IMR-90 (cell line): ENCODE measurements at regions not wholly inside any gene's neighbourhood (a gene's known extent, or its start where the extent isn't known, plus 50 kb on each side); places are given as distances from the start of the nearest gene placed in this dataset.
"Not testable (repeated sequence)": the region's sequence is repeated elsewhere in the genome, so short reads cannot be mapped to it uniquely, and the experiment has no call there.

Experiments
- ATAC-seq: fragments of 200-7000 bp; cut with Tn5 transposase; 2 replicates; pipeline ENCODE4 v1.9.1; 2020; ENCODE audit warnings: low read depth, mild to moderate bottlenecking, moderate library complexity
- BruUV-seq: library from RNA; stranded (reverse); fragments of 400-500 nt; replicated peaks from 2 replicates; lab custom pipeline; 2021; lab: Mats Ljungman, UMichigan
- CTCF ChIA-PET: fragments of 300-600 bp; formaldehyde crosslinking; extraction: SDS; loops from one replicate; lab custom pipeline; 2021; ENCODE audit warnings: antibody characterized with exemption; lab: Yijun Ruan, JAX
- POLR2A ChIA-PET: fragments of 300-600 bp; sonication (Branson Sonifier 250); formaldehyde crosslinking; loops from one replicate; lab custom pipeline; 2022; ENCODE audit warnings: antibody characterized with exemption; ENCODE audit not compliant: unreplicated experiment; lab: Charles Lee
- DNase-seq: peaks from one replicate; pipeline ENCODE4 v3.0.0; 2013
- H2AFZ ChIP-seq: replicated peaks from 2 replicates; pipeline ENCODE3; 2013; ENCODE audit warnings: low read length, mild to moderate bottlenecking; ENCODE audit not compliant: poor library complexity
- H2AK5ac ChIP-seq: 2 replicates; pipeline ENCODE4 v1.6.1; 2013; ENCODE audit warnings: low read depth, low read length, inconsistent platforms
- H2AK9ac ChIP-seq: replicated peaks from 2 replicates; pipeline ENCODE3; 2013; ENCODE audit warnings: mild to moderate bottlenecking, low read depth, low read length, moderate library complexity; ENCODE audit not compliant: poor library complexity
- H2BK120ac ChIP-seq: 2 replicates; pipeline ENCODE4 v1.6.1; 2013; ENCODE audit warnings: low read depth, low read length, inconsistent platforms
- H2BK15ac ChIP-seq: 3 replicates; pipeline ENCODE4 v1.6.1; 2013; ENCODE audit warnings: low read depth, low read length, inconsistent platforms
- H2BK20ac ChIP-seq: 2 replicates; pipeline ENCODE4 v1.6.1; 2013; ENCODE audit warnings: low read depth, mild to moderate bottlenecking, inconsistent platforms, low read length, moderate library complexity
- H2BK5ac ChIP-seq: 2 replicates; pipeline ENCODE4 v1.6.1; 2013; ENCODE audit warnings: mild to moderate bottlenecking, low read depth, low read length, inconsistent platforms; ENCODE audit not compliant: poor library complexity, severe bottlenecking
- H3K14ac ChIP-seq: replicated peaks from 2 replicates; pipeline ENCODE4 v1.6.1; 2013; ENCODE audit warnings: low read depth, low read length, inconsistent platforms
- H3K18ac ChIP-seq: 2 replicates; pipeline ENCODE4 v1.6.1; 2013; ENCODE audit warnings: low read depth, low read length, control low read depth
- H3K23ac ChIP-seq: 2 replicates; pipeline ENCODE4 v1.6.1; 2013; ENCODE audit warnings: low read depth, low read length, inconsistent platforms
- H3K27ac ChIP-seq: 2 replicates; pipeline ENCODE4 v1.5.1; 2013; ENCODE audit warnings: mild to moderate bottlenecking, control low read depth, low read length; ENCODE audit not compliant: insufficient read depth
- H3K27me3 ChIP-seq: 2 replicates; pipeline ENCODE4 v1.6.1; 2013; ENCODE audit warnings: low read length; ENCODE audit not compliant: control insufficient read depth, insufficient read depth
- H3K36me3 ChIP-seq: 2 replicates; pipeline ENCODE4 v1.6.1; 2013; ENCODE audit warnings: low read length, mixed read lengths; ENCODE audit not compliant: control insufficient read depth, insufficient read depth
- H3K4ac ChIP-seq: 2 replicates; pipeline ENCODE4 v1.6.1; 2013; ENCODE audit warnings: low read depth, low read length, inconsistent platforms
- H3K4me1 ChIP-seq: 2 replicates; pipeline ENCODE4 v1.6.1; 2013; ENCODE audit warnings: low read length, mixed read lengths; ENCODE audit not compliant: control insufficient read depth, insufficient read depth
- H3K4me2 ChIP-seq: 2 replicates; pipeline ENCODE4 v1.6.1; 2013; ENCODE audit warnings: low read depth, mild to moderate bottlenecking, control low read depth, low read length, moderate library complexity
- H3K4me3 ChIP-seq: 2 replicates; pipeline ENCODE4 v1.5.1; 2013; ENCODE audit warnings: low read depth, mild to moderate bottlenecking, control low read depth, low read length, moderate library complexity; ENCODE audit not compliant: insufficient read depth
- H3K56ac ChIP-seq: 2 replicates; pipeline ENCODE4 v1.6.1; 2013; ENCODE audit warnings: low read length, inconsistent platforms; ENCODE audit not compliant: insufficient read depth; ENCODE audit errors: extremely low read depth
- H3K79me1 ChIP-seq, 2 experiments: 2 replicates each; pipeline ENCODE4 v1.6.1; 2013; ENCODE audit warnings: low read length in 2 of 2, inconsistent platforms in 1 of 2, low read depth in 1 of 2
- H3K9ac ChIP-seq: 2 replicates; pipeline ENCODE4 v1.6.1; 2013; ENCODE audit warnings: low read depth, low read length, control low read depth
- H3K9me1 ChIP-seq: 2 replicates; pipeline ENCODE4 v1.6.1; 2013; ENCODE audit warnings: low read length, inconsistent platforms; ENCODE audit not compliant: insufficient read depth
- H3K9me3 ChIP-seq: 2 replicates; pipeline ENCODE4 v1.6.1; 2013; ENCODE audit warnings: low read length; ENCODE audit not compliant: control insufficient read depth, insufficient read depth
- H4K20me1 ChIP-seq: 2 replicates; pipeline ENCODE4 v1.6.1; 2013; ENCODE audit warnings: low read length, inconsistent platforms; ENCODE audit not compliant: insufficient read depth
- H4K5ac ChIP-seq: 2 replicates; pipeline ENCODE4 v1.6.1; 2013; ENCODE audit warnings: mild to moderate bottlenecking, low read depth, low read length, control low read depth
- H4K8ac ChIP-seq, 2 experiments: 2 replicates each; pipeline ENCODE4 v1.6.1; 2013; ENCODE audit warnings: low read depth in 2 of 2, low read length in 2 of 2, control low read depth in 1 of 2, inconsistent platforms in 1 of 2
- H4K91ac ChIP-seq: 2 replicates; pipeline ENCODE4 v1.6.1; 2013; ENCODE audit warnings: low read depth, low read length, inconsistent platforms; ENCODE audit not compliant: insufficient read depth
- WGBS, 2 experiments: methylation state at CpG; one replicate each; pipeline versions ENCODE4 v1.1.5 to v1.1.7; 2013; ENCODE audit warnings: missing lambda C conversion rate in 2 of 2; ENCODE audit not compliant: insufficient read length in 1 of 2; ENCODE audit errors: extremely low coverage in 2 of 2; 5-methylcytosine and 5-hydroxymethylcytosine counted together
- dilution Hi-C: fragments of 300-500 bp; cut with HindIII; formaldehyde crosslinking; loops from one replicate; pipeline ENCODE4 v1.14.3; 2018; ENCODE audit warnings: low sequenced_read_pairs; ENCODE audit not compliant: unreplicated experiment
- in situ Hi-C: fragments of 300-500 bp; cut with MboI; formaldehyde crosslinking; loops from 3 replicates; pipeline ENCODE4 v1.14.3; 2019; ENCODE audit warnings: low sequenced_read_pairs, inconsistent platforms, mixed read lengths
- intact Hi-C: fragments of 100-400 bp; cut with micrococcal nuclease; formaldehyde crosslinking; loops from 2 replicates; pipeline ENCODE4 v1.10.0; 2022

- H3K4me3 ChIP-seq, H3K9ac ChIP-seq, H2AK9ac ChIP-seq, H4K8ac ChIP-seq, H4K20me1 ChIP-seq, H2BK5ac ChIP-seq, H3K4ac ChIP-seq, H3K27ac ChIP-seq, H3K9me3 ChIP-seq, H2AK5ac ChIP-seq, H3K36me3 ChIP-seq, H2BK20ac ChIP-seq, H3K56ac ChIP-seq, ATAC-seq, H2AFZ ChIP-seq, H3K23ac ChIP-seq, in situ Hi-C loops, H2BK15ac ChIP-seq, POLR2A ChIA-PET, H3K18ac ChIP-seq, H3K27me3 ChIP-seq, intact Hi-C loops, CTCF ChIA-PET, H3K79me1 ChIP-seq, dilution Hi-C loops, BruUV-seq, DNase-seq, H4K91ac ChIP-seq, H3K4me2 ChIP-seq, H4K5ac ChIP-seq, H3K4me1 ChIP-seq, H2BK120ac ChIP-seq, H3K14ac ChIP-seq, H3K9me1 ChIP-seq: not testable (repeated sequence)
- WGBS, 2 experiments: no CpG with 5 or more reads among the region's 1 CpG
These were observed 583.9 kb upstream of the GALNTL6 start for GRCh38 chr4:171229354-171229753.
